GOT3 (cell line): ENCODE measurements at regions not wholly inside any gene's neighbourhood (a gene's known extent, or its start where the extent isn't known, plus 50 kb on each side); places are given as distances from the start of the nearest gene placed in this dataset.
"Not testable (repeated sequence)": the region's sequence is repeated elsewhere in the genome, so short reads cannot be mapped to it uniquely, and the experiment has no call there.

Experiments
- DNase-seq: peaks from one replicate; lab custom pipeline; 2025; ENCODE audit warnings: mixed read lengths; lab: John Stamatoyannopoulos, UW

DNA sequence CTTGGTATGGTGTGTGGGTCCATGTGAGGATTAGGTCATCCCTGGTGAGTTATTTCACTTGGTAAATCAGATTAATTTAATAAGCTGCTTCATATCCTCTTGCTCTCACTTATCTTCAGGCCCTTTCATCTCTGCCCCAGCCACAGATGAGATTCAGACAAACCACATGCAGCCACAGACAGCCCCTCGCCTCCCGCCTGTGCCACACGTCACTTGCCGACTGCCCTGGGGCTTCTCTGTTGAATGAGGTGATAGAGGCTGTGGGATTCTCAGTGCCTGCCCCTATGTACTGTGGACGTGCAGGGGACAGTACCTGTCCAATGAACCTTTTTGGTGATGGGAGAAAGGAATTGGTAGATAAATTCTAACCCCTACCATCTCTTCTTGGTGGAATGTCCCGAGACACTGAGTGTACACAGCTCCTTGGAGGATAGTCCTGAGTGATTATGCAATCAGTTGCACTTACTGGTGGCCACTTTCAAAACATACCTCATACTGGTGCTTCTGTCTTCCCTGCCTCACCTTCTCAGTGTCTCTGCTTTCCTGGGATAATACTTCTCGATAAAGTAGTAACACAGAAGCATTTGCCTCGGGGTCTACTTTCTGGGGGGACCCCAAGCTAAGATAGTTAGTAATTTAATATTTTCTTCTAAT lies 248.7 kb downstream of the TTC6 start:
- DNase-seq = no peak

DNA sequence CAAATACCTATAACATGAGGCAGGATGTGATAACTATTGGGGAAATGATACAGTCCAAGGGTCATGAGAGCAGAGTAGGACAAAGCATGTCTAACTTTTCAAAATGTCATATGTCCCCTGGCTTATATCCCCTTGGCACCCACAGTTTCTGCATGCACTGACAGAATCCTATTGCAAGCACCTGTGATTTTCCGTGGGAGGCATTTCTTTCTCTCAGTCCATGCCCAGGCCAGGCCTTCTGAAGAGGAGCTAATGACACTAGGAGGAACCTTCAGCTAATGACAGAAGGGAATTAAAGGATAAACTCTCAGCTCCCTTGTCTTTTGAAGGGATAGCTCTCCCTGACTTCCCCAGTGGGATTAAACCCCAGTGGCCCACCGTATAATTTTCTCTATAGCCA lies 249.2 kb downstream of the TTC6 start:
- no peak for DNase-seq

DNA sequence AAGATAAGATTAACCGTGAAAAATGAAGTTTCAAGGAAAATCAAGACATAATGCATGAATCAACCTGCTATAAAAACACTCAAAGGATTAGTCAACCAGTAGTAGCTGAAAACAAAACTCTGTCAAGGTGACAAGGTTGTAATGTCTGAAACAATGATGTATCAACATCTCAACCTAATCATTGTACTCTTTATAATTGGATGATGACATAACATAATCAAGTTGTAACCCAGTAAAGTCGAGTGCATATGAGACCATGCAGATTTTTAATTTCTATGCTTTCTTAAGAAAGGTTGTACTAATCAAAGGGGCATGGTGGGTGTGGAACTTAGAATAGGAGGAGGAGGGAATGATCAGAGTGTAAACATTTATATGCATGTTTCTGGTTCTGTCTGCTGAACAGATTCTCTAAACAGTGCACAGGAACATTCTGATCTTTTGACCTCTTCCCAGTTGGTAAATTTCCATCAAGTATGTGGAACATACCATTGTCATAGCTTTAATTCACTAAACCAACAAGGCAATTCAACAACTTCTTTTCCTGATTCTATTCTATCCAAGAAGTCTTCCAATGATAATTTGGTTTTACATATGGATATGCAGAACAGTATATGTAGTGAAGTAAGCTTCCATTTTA lies 253.7 kb downstream of the TTC6 start:
- no peak for DNase-seq

DNA sequence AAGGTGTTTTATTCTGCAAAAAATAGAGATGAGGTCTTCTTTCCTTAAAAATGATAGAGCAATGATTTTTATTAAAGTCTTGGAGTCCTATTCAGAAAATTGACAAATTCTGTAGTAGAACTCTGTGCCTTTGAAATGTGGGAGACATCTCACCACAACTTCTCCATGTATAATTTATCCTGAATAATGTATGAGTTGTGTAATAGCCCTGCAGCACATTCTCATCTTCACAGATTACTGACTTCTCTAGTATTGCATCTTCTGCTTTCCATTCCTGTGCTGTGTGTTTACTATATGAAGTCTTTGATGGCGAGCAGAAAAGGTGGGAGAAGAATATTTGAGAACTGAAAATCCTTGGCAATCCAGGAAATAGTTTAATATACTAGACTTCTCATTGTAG lies 255.6 kb downstream of the TTC6 start:
- no peak for DNase-seq

DNA sequence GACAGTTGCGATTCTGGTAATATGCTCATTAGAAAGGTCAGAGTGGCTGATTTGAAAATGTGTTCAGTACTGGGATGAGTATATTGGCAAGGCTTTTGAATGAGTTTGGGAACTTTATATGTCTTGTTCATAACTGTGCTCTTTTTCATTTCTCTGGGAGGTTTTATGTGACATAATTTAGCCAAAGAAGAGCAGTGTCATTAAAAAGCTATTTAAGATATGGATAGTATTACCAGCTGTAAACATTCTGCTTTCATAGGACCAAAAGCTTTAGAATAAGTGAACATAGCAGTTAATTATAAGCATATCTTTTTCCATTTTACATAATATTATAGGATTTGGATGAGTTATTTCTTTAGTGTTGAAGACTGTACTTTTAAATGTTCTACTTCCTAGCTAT lies 260.4 kb downstream of the TTC6 start:
- no peak for DNase-seq

GRCh38 chr14:37857774-37858266 lies 262.4 kb downstream of the TTC6 start:
- DNase-seq = no peak

DNA sequence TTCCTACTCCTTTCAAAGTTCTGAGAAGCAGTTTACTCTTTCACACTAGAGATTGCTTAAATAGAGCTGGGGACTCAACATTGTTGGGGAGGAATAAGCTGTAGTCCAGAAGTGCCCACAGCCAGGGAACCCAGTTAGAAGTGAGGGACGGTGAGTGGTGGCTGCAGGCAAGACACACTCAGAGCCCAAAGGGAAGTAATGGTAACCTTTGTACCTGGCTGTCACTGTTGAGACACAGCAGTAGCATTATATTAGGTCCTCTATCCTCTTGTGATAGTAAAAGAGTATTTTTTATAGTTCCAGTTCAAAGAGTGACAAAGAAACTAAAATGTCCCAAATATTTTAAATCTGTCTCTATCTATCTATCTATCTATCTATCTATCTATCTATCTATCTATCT lies 263.3 kb downstream of the TTC6 start:
- DNase-seq = no peak

DNA sequence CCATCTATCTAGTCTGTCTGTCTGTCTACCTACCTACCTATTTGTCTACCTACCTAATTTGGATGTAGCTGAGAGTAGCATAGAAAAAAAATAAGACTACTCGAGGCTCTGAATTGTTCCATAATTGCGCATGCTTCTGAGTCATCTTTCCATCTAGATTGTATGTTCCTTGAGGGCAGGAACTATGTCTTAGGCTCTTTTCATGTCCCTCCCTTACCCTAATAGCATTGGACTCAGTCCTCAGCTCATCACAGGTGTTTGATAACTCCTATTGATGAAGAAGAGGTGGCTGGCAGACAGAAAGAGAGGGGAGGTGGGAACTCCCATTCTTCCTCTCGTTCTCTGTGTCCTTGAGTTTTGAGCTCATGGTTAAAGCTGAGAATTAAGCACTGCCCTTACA lies 263.7 kb downstream of the TTC6 start:
- no peak for DNase-seq

DNA sequence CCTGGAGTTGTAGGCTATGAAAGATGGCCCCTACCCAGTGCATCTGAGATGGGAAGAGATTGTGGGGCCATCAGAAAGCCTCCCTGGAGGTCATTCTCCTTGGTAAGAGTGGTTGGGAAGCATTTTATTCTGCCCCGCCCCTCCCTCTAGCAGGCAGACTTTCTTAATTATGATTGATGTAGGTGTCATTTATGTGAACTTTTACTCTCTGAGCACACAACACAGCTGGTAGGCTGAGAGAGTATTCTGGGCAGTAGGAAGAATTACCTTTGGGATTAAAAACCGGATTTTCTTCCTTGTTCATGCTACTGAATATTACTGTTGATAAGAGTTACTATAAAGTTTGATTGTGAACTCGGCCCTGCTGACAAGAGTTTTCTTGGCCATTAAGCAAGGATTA lies 266.8 kb downstream of the TTC6 start:
- no peak for DNase-seq

GRCh38 chr14:37864128-37864527 lies 268.7 kb downstream of the TTC6 start:
- DNase-seq = no peak

DNA sequence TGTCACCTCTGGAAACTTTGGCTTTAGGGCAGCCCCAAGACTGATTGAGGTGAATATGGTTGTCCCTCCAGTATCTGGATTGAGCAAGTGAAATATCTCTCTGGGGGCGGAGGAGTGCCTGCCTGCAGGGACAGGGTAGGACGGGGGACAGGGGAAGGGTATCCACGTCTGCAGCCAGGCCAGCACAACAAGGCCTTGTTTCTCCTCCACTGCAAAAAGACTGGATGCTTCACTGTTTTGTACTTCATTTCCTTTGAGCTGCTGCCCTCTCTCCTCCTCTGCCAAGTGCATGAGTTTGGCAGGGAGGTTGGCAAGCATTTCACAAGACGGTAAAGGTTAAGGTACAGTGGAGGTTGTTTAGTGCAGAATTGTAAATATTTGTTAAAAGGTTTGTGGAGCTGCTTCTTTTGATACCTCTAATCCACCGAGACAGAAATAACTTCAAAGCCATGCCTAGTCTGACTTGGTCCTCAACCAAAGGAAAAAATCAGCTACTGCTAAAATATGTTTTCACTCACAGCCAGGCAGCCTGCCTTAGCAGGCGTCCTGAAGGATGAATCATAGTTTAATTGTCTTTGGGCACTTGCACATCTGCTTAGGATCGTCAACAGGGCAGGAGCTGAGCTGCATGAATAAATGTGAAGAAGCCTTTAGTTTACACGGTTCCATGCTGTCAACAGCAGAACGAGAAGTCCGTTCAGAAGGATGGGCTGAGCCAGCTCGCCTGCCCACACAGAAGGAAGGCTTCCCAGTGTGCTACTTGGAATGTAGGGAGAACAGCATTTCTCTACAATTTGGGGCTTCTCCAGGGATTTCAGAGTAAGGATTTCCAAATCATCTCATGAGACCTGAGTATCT lies 269.7 kb downstream of the TTC6 start:
- no peak for DNase-seq

DNA sequence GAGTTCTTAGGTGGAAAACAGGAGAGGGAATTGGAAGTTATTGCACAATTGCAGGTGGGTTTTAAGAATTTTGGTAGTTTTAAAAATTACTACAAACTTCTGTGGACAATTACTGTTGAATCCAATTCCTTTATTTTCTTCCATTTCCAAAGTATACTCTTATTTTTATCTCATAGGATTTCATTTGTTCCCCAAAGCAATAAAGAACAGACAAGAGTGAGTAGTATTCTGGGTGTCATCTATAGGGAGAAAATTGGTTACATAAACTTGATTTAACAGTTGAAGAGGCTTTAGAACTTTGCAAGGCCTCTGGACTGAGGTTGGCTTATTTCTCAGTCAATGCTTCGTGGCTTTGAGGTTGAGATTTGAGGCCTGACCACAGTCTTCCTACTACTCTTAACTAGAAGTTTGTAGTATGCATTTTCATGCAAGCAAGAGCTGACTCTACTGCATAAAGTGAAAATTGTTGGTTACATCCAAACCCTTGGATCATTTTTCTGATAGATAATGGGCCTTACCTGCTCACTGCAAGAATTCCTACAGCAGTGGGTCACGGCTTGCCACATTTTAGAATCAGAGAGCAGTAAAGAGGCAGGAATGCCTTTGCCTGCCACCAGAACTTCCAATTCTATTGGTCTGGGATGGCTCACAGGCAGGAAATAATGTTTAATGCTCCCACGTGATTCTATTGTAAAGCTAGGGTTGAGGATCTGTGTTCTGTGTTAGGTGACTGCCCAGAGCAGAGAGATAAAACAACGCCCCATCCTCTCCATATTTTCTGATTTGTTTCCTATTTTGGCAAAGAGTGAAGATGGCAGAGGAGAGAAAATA lies 270.5 kb downstream of the TTC6 start:
- no peak for DNase-seq

DNA sequence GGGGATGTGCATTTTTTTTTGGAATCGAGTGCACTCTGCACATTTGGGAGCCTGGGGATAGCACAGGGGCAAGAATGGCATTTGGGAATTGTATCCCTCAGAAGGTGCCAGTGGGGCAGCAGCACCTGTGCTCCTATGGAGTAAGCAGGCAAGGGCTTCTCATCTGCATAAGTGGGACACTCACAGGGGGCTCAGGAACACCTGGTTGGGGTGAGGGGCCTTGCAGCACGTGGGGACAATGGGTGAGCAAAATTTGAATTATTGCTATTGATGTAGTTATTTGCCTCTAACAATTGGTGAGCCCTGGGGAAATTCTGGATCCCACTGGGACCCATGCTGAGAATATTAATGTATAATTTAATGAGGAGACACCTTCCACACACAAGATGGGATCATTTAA lies 274.2 kb downstream of the TTC6 start:
- DNase-seq = no peak

GRCh38 chr14:37870170-37870569 lies 274.7 kb downstream of the TTC6 start:
- no peak for DNase-seq

- no peak for DNase-seq
Observed at GRCh38 chr14:37870632-37871346, 275.4 kb downstream of the TTC6 start.

GRCh38 chr14:37874065-37874428 lies 278.6 kb downstream of the TTC6 start:
- not testable (repeated sequence) for DNase-seq

- DNase-seq = peak; percentile 7
Observed at GRCh38 chr14:37874429-37875109, 279.1 kb downstream of the TTC6 start.

DNA sequence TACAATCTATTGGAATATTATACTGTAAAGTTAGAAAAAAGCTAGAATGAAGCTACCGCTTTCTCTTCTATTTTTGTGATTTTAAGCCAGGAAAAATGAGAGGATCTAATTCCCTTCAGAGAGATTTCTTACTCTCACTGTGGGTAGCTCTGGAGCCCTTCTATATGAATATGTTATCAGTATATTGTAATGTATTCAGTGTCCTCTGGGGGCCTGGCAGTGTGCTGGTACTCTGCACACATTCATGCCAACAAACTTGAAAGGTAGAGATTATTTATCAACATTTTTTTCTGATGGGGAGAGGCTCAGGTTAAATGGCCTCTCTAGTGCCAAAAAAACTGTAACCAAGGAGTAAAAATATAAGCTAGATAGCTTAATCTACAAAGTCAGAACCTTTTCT lies 292.8 kb downstream of the TTC6 start:
- DNase-seq = no peak

DNA sequence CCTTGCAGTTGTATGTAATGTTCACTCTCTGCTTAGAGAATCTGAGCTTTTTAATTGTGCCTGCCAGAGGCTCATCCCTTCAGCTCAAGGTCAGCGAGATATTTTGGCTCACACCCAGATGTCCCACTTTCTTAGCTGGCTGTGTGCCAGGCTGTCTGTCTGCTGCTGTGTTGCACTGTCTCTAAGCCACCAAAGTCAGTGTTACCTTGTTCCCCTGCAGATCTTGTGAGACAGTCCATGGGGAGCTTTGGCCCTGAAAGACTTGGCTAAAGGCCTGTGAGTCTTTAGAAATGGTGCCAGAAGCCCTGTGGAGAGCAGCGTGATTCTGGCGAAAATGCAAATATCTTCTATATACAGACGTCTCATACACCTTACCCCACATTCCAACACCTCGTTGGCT lies 293.7 kb downstream of the TTC6 start:
- DNase-seq = no peak

- DNase-seq = no peak
Observed at GRCh38 chr14:37890095-37890494, 294.7 kb downstream of the TTC6 start.

DNA sequence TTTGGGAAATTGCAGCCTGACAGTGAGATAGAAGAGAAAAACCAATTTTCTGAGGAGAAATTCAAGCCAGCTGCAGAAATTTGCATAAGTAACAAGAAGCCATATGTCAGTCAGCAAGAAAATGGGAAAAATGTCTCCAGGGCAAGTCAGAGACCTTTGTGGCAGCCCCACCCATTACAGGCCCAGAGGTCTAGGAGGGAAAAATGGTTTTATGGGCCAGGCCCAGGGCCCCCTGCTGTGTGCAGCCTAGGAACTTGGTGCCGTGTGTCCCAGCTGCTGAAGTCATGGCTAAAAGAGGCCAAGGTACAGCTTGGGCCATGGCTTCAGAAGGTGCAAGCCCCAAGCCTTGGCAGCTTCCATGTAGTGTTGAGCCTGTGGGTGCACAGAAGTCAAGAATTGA lies 296.1 kb downstream of the TTC6 start:
- not testable (repeated sequence) for DNase-seq
